ENCODE measurements at regions not wholly inside any gene's neighbourhood (a gene's known extent, or its start where the extent isn't known, plus 50 kb on each side); places are given as distances from the start of the nearest gene placed in this dataset.

- TF ChIP-seq CTCF (IDR thresholded peaks at IDR 0.05; ENCODE audit: low read depth, low read length) (no peak), EZH2phosphoT487 (IDR thresholded peaks at IDR 0.05; ENCODE audit: low read depth) (no peak)
These were observed 97.4 kb upstream of the PIK3CG start for GRCh38 chr7:106767498-106768323.
